Loucy (cell line): ENCODE measurements at regions not wholly inside any gene's neighbourhood (a gene's known extent, or its start where the extent isn't known, plus 50 kb on each side); places are given as distances from the start of the nearest gene placed in this dataset.

Experiments
- CTCF ChIP-seq: fragments of 200-600 bp; sonication (generic); conservative IDR thresholded peaks from 2 replicates; pipeline ENCODE4 v1.5.1; 2014; ENCODE audit warnings: mild to moderate bottlenecking, antibody characterized with exemption, low read length
- EZH2phosphoT487 ChIP-seq: fragments of 200-600 bp; IDR thresholded peaks from 2 replicates; pipeline ENCODE4 v1.6.1; 2018; ENCODE audit warnings: antibody characterized with exemption, mild to moderate bottlenecking, moderate library complexity, borderline replicate concordance

- TF ChIP-seq CTCF (no peak), EZH2phosphoT487 (no peak)
These were observed 109.3 kb upstream of the PLET1 start for GRCh38 chr11:112369916-112370315.
